Stimulated activated effector memory CD8-positive, alpha-beta T cell treated with anti-CD3 and anti-CD28 coated beads, Interleukin-12 subunit alpha, Interleukin-12 subunit beta, amount 100 ng/mL, for 72 hours (primary cell): ENCODE measurements at regions not wholly inside any gene's neighbourhood (a gene's known extent, or its start where the extent isn't known, plus 50 kb on each side); places are given as distances from the start of the nearest gene placed in this dataset.
"Not testable (repeated sequence)": the region's sequence is repeated elsewhere in the genome, so short reads cannot be mapped to it uniquely, and the experiment has no call there.

Experiments used
- ATAC-seq: fragments of 150-1000 bp; cut with Tn5 transposase; 2 replicates; pipeline ENCODE4 v1.10.0; 2021
- DNase-seq, 2 donors: peaks; one replicate each; pipeline ENCODE4 v3.0.0; 2021 to 2022; ENCODE audit warnings: low spot score in 2 of 2
- H3K27ac Mint-ChIP-seq: one replicate; pipeline ENCODE4 v1.8.0; 2022; ENCODE audit warnings: mild to moderate bottlenecking, mixed read lengths
- H3K36me3 Mint-ChIP-seq: one replicate; pipeline ENCODE4 v1.8.0; 2022; ENCODE audit warnings: mild to moderate bottlenecking, mixed read lengths
- H3K4me1 Mint-ChIP-seq: one replicate; pipeline ENCODE4 v1.8.0; 2022; ENCODE audit warnings: mixed read lengths
- H3K4me3 Mint-ChIP-seq: one replicate; pipeline ENCODE4 v1.8.0; 2022; ENCODE audit warnings: mild to moderate bottlenecking, mixed read lengths
- H3K9me3 Mint-ChIP-seq: one replicate; pipeline ENCODE4 v1.8.0; 2022; ENCODE audit warnings: mixed read lengths

GRCh38 chr9:22970434-22970975, 523.9 kb downstream of the DMRTA1 start:
- DNase-seq (no peak), ATAC-seq (no peak)
- H3K27ac Mint-ChIP-seq: no peak overlapping the region
- H3K9me3 Mint-ChIP-seq: peaks cover 12% of the 10 kb centered on the region
- no peak overlapping the region for H3K4me3 Mint-ChIP-seq
- no peaks in the 10 kb centered on the region for H3K4me1 Mint-ChIP-seq
- H3K36me3 Mint-ChIP-seq: no peaks in the 10 kb centered on the region

- DNase-seq: no peak
- no peak for ATAC-seq
- H3K27ac Mint-ChIP-seq: no peak overlapping the region
- H3K9me3 Mint-ChIP-seq: peaks cover 14% of the 10 kb centered on the region
- no peaks in the 10 kb centered on the region for H3K36me3 Mint-ChIP-seq
- H3K4me1 Mint-ChIP-seq: no peaks in the 10 kb centered on the region
- no peak overlapping the region for H3K4me3 Mint-ChIP-seq
Measured at GRCh38 chr9:22975951-22976350, 529.3 kb downstream of the DMRTA1 start.

GRCh38 chr9:22976454-22976853, 529.8 kb downstream of the DMRTA1 start:
- H3K27ac Mint-ChIP-seq: no peak overlapping the region
- ATAC-seq: no peak
- no peak for DNase-seq

GRCh38 chr9:22980429-22980828, 533.8 kb downstream of the DMRTA1 start:
- not testable (repeated sequence) for H3K27ac Mint-ChIP-seq, DNase-seq, ATAC-seq, H3K4me1 Mint-ChIP-seq, H3K36me3 Mint-ChIP-seq, H3K4me3 Mint-ChIP-seq
- H3K9me3 Mint-ChIP-seq: peaks cover 16% of the 10 kb centered on the region

More at GRCh38 chr9:22976454-22976853, 529.8 kb downstream of the DMRTA1 start:
- Mint-ChIP-seq H3K4me3 (no peak overlapping the region), H3K9me3 (peaks cover 14% of the 10 kb centered on the region), H3K4me1 (no peaks in the 10 kb centered on the region), H3K36me3 (no peaks in the 10 kb centered on the region)

GRCh38 chr9:22986556-22986955, 539.9 kb downstream of the DMRTA1 start:
- DNase-seq (no peak), ATAC-seq (no peak)
- Mint-ChIP-seq H3K36me3 (no peaks in the 10 kb centered on the region), H3K4me3 (no peak overlapping the region), H3K4me1 (no peaks in the 10 kb centered on the region), H3K27ac (no peak overlapping the region), H3K9me3 (peaks cover 14% of the 10 kb centered on the region)

- DNase-seq (no peak), ATAC-seq (no peak)
- Mint-ChIP-seq H3K36me3 (no peaks in the 10 kb centered on the region), H3K4me3 (no peak overlapping the region), H3K9me3 (peaks cover 9% of the 10 kb centered on the region), H3K4me1 (no peaks in the 10 kb centered on the region), H3K27ac (no peak overlapping the region)
Measured at GRCh38 chr9:22990349-22990748, 543.7 kb downstream of the DMRTA1 start.

- no peaks in the 10 kb centered on the region for H3K36me3 Mint-ChIP-seq
- DNase-seq (no peak), ATAC-seq (no peak)
- H3K9me3 Mint-ChIP-seq: peaks cover 6% of the 10 kb centered on the region
- no peak overlapping the region for H3K4me3 Mint-ChIP-seq
- no peaks in the 10 kb centered on the region for H3K4me1 Mint-ChIP-seq
- no peak overlapping the region for H3K27ac Mint-ChIP-seq
Measured at GRCh38 chr9:22992780-22993179, 546.2 kb downstream of the DMRTA1 start.

GRCh38 chr9:22997923-22998322, 551.3 kb downstream of the DMRTA1 start:
- Mint-ChIP-seq H3K27ac (no peak overlapping the region), H3K4me3 (no peak overlapping the region), H3K9me3 (peaks cover 12% of the 10 kb centered on the region), H3K4me1 (no peaks in the 10 kb centered on the region), H3K36me3 (no peaks in the 10 kb centered on the region)
- ATAC-seq: no peak
- DNase-seq: no peak

GRCh38 chr9:23005156-23005555, 558.5 kb downstream of the DMRTA1 start:
- DNase-seq: no peak
- Mint-ChIP-seq H3K9me3 (peaks cover 13% of the 10 kb centered on the region), H3K4me1 (no peaks in the 10 kb centered on the region), H3K27ac (no peak overlapping the region), H3K36me3 (no peaks in the 10 kb centered on the region), H3K4me3 (no peak overlapping the region)
- ATAC-seq: no peak

GRCh38 chr9:23006127-23006526, 559.5 kb downstream of the DMRTA1 start:
- no peak for ATAC-seq
- Mint-ChIP-seq H3K27ac (no peak overlapping the region), H3K4me1 (no peaks in the 10 kb centered on the region), H3K4me3 (no peak overlapping the region), H3K36me3 (no peaks in the 10 kb centered on the region), H3K9me3 (peaks cover 15% of the 10 kb centered on the region)
- DNase-seq: no peak

- Mint-ChIP-seq H3K36me3 (no peaks in the 10 kb centered on the region), H3K27ac (no peak overlapping the region), H3K9me3 (peaks cover 10% of the 10 kb centered on the region), H3K4me1 (no peaks in the 10 kb centered on the region), H3K4me3 (no peak overlapping the region)
- ATAC-seq (no peak), DNase-seq (no peak)
Measured at GRCh38 chr9:23011669-23012068, 565.0 kb downstream of the DMRTA1 start.

- Mint-ChIP-seq H3K36me3 (no peaks in the 10 kb centered on the region), H3K27ac (no peak overlapping the region), H3K4me1 (no peaks in the 10 kb centered on the region), H3K4me3 (no peak overlapping the region), H3K9me3 (peaks cover 12% of the 10 kb centered on the region)
- DNase-seq (no peak), ATAC-seq (no peak)
Measured at GRCh38 chr9:23015557-23015956, 568.9 kb downstream of the DMRTA1 start.

- DNase-seq: no peak
- ATAC-seq: no peak
- no peaks in the 10 kb centered on the region for H3K36me3 Mint-ChIP-seq
- no peaks in the 10 kb centered on the region for H3K4me1 Mint-ChIP-seq
- H3K4me3 Mint-ChIP-seq: no peak overlapping the region
- peaks cover 11% of the 10 kb centered on the region for H3K9me3 Mint-ChIP-seq
- no peak overlapping the region for H3K27ac Mint-ChIP-seq
Measured at GRCh38 chr9:23036416-23036815, 589.8 kb downstream of the DMRTA1 start.

GRCh38 chr9:23039402-23039801, 592.8 kb downstream of the DMRTA1 start:
- H3K4me3 Mint-ChIP-seq: no peak overlapping the region
- peaks cover 3% of the 10 kb centered on the region for H3K9me3 Mint-ChIP-seq
- DNase-seq: no peak
- ATAC-seq: no peak
- no peaks in the 10 kb centered on the region for H3K4me1 Mint-ChIP-seq
- no peaks in the 10 kb centered on the region for H3K36me3 Mint-ChIP-seq
- H3K27ac Mint-ChIP-seq: no peak overlapping the region

- DNase-seq (no peak), ATAC-seq (no peak)
- Mint-ChIP-seq H3K9me3 (peaks cover 8% of the 10 kb centered on the region), H3K36me3 (no peaks in the 10 kb centered on the region), H3K4me3 (no peak overlapping the region), H3K27ac (no peak overlapping the region), H3K4me1 (no peaks in the 10 kb centered on the region)
Measured at GRCh38 chr9:23041466-23041865, 594.8 kb downstream of the DMRTA1 start.

- Mint-ChIP-seq H3K4me1 (no peaks in the 10 kb centered on the region), H3K9me3 (peaks cover 17% of the 10 kb centered on the region), H3K36me3 (no peaks in the 10 kb centered on the region), H3K4me3 (no peak overlapping the region), H3K27ac (no peak overlapping the region)
- ATAC-seq (no peak), DNase-seq (no peak)
Measured at GRCh38 chr9:23044549-23044948, 597.9 kb downstream of the DMRTA1 start.

- not testable (repeated sequence) for H3K27ac Mint-ChIP-seq, H3K36me3 Mint-ChIP-seq
- H3K9me3 Mint-ChIP-seq: peaks cover 17% of the 10 kb centered on the region
Measured at GRCh38 chr9:23046026-23046425, 599.4 kb downstream of the DMRTA1 start.

More at GRCh38 chr9:23046026-23046425, 599.4 kb downstream of the DMRTA1 start:
- DNase-seq, H3K4me1 Mint-ChIP-seq, ATAC-seq, H3K4me3 Mint-ChIP-seq: not testable (repeated sequence)
